Fibroblast of the aortic adventitia (primary cell): ENCODE measurements at regions not wholly inside any gene's neighbourhood (a gene's known extent, or its start where the extent isn't known, plus 50 kb on each side); places are given as distances from the start of the nearest gene placed in this dataset.
A peak's percentile ranks its signal among the peaks of the same experiment; 100 is the strongest.

Source experiments
- DNase-seq: peaks from one replicate; pipeline ENCODE4 v3.0.0-alpha.2; 2010; ENCODE audit warnings: low read depth
- H3K4me3 ChIP-seq: 2 replicates; pipeline ENCODE4 v1.5.1; 2011; ENCODE audit warnings: low read depth, mild to moderate bottlenecking, control low read depth, low read length, moderate library complexity
- CTCF ChIP-seq: IDR thresholded peaks from 2 replicates; pipeline ENCODE4 v1.5.1; 2011; ENCODE audit warnings: mild to moderate bottlenecking, low read length, control low read depth, inconsistent platforms; ENCODE audit not compliant: insufficient read depth

- no peak for DNase-seq
- H3K4me3 ChIP-seq: no peak overlapping the region
- no peak for TF ChIP-seq CTCF
Observed at GRCh38 chr2:223121283-223121682, 69.3 kb downstream of the KCNE4 start.

GRCh38 chr2:223122781-223123180 is 70.8 kb downstream of the KCNE4 start:
- DNase-seq: no peak
- TF ChIP-seq CTCF: no peak
- no peak overlapping the region for H3K4me3 ChIP-seq

GRCh38 chr2:223123855-223124610 is 72.0 kb downstream of the KCNE4 start:
- no peak overlapping the region for H3K4me3 ChIP-seq
- no peak for TF ChIP-seq CTCF
- peak; percentile 47 for DNase-seq

GRCh38 chr2:223141606-223142005 is 89.6 kb downstream of the KCNE4 start:
- no peak overlapping the region for H3K4me3 ChIP-seq
- TF ChIP-seq CTCF: no peak
- DNase-seq: no peak

- H3K4me3 ChIP-seq: no peak overlapping the region
- DNase-seq: no peak
- TF ChIP-seq CTCF: no peak
Observed at GRCh38 chr2:223142118-223142517, 90.1 kb downstream of the KCNE4 start.

- DNase-seq: no peak
- H3K4me3 ChIP-seq: no peak overlapping the region
- TF ChIP-seq CTCF: no peak
Observed at GRCh38 chr2:223147431-223147830, 95.4 kb downstream of the KCNE4 start.

GRCh38 chr2:223148516-223148915 is 96.5 kb downstream of the KCNE4 start:
- no peak for DNase-seq
- no peak for TF ChIP-seq CTCF
- H3K4me3 ChIP-seq: no peak overlapping the region
